Upper lobe of left lung (tissue), 4 donors: ENCODE measurements at regions not wholly inside any gene's neighbourhood (a gene's known extent, or its start where the extent isn't known, plus 50 kb on each side); places are given as distances from the start of the nearest gene placed in this dataset.

Experiments
- CTCF ChIP-seq, 6 experiments: fragments of 450-650 bp in 4 of 6; fragments of 200-600 bp in 2 of 6; sonication (generic) in 2 of 6; IDR thresholded peaks; one replicate each; pipeline ENCODE4 v1.5.1; 2016 to 2019; ENCODE audit warnings: antibody characterized with exemption in 6 of 6
- POLR2A ChIP-seq, 4 donors: fragments of 450-650 bp; IDR thresholded peaks; one replicate each; pipeline ENCODE4 v1.5.1; 2016 to 2017; ENCODE audit warnings: antibody characterized with exemption in 4 of 4, mild to moderate bottlenecking in 2 of 4

DNA sequence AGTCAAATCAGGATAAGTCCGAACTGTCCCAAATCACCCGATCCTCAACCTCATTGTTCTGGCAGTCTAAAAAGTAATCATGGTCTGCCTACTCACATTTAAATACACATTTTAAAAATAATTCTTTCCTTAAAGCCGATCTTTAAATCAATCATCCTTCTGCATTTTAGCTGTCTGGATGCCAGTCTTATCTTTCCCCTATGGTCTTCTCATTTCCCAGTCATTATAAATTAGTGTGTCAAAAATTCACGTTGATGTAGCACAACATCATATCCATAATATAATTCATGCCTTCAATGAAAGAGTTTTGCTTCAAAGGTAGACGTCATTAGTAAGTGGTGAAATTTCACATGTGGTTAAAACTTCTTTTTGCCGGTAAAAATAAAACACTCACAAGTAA is 108.1 kb upstream of the FRG1 start:
- TF ChIP-seq POLR2A (IDR thresholded peaks at IDR 0.05) (no peak), CTCF (IDR thresholded peaks at IDR 0.05) (no peak)
